Liver (tissue), 8 donors: ENCODE measurements at regions not wholly inside any gene's neighbourhood (a gene's known extent, or its start where the extent isn't known, plus 50 kb on each side); places are given as distances from the start of the nearest gene placed in this dataset.
A peak's percentile ranks its signal among the peaks of the same experiment; 100 is the strongest.

ENCODE experiments used
- DNase-seq: peaks from one replicate; pipeline ENCODE4 v3.0.0-alpha.2; 2017; ENCODE audit warnings: low spot score
- H3K27ac ChIP-seq, 2 donors: one replicate each; pipeline ENCODE4 v1.7.0; 2013; ENCODE audit warnings: inconsistent platforms in 2 of 2, low read length in 2 of 2, control low read depth in 1 of 2, low read depth in 1 of 2, mild to moderate bottlenecking in 1 of 2
- H3K27me3 ChIP-seq, 4 donors: one replicate each; pipeline versions ENCODE4 v1.6.1 to v1.7.0; 2013; ENCODE audit warnings: low read length in 3 of 4, inconsistent platforms in 1 of 4, mild to moderate bottlenecking in 1 of 4, moderate library complexity in 1 of 4; ENCODE audit not compliant: control insufficient read depth in 4 of 4, insufficient read depth in 4 of 4
- H3K36me3 ChIP-seq, 4 donors: one replicate each; pipeline versions ENCODE4 v1.6.1 to v1.7.0; 2013; ENCODE audit warnings: low read length in 3 of 4, mild to moderate bottlenecking in 3 of 4, low read depth in 1 of 4, moderate library complexity in 1 of 4; ENCODE audit not compliant: control insufficient read depth in 4 of 4, insufficient read depth in 3 of 4
- H3K4me1 ChIP-seq, 4 donors: one replicate each; pipeline versions ENCODE4 v1.6.1 to v1.7.0; 2013; ENCODE audit warnings: low read length in 3 of 4, mild to moderate bottlenecking in 3 of 4, moderate library complexity in 1 of 4; ENCODE audit not compliant: control insufficient read depth in 4 of 4, insufficient read depth in 4 of 4
- H3K4me3 ChIP-seq, 3 donors: one replicate each; pipeline versions ENCODE4 v1.6.1 to v1.7.0; 2013; ENCODE audit warnings: low read length in 3 of 3, control low read depth in 1 of 3, low read depth in 1 of 3, mild to moderate bottlenecking in 1 of 3
- H3K9ac ChIP-seq, 2 donors: one replicate each; pipeline ENCODE4 v1.7.0; 2013; ENCODE audit warnings: low read length in 2 of 2, mild to moderate bottlenecking in 2 of 2, moderate library complexity in 2 of 2, control low read depth in 1 of 2, low read depth in 1 of 2
- H3K9me3 ChIP-seq, 4 donors: one replicate each; pipeline versions ENCODE4 v1.6.1 to v1.7.0; 2013; ENCODE audit warnings: low read length in 3 of 4; ENCODE audit not compliant: control insufficient read depth in 4 of 4
- ATF3 ChIP-seq: IDR thresholded peaks from 2 replicates; pipeline ENCODE4 v1.6.1; 2016; ENCODE audit warnings: antibody characterized with exemption
- CTCF ChIP-seq: fragments of 150-350 bp; IDR thresholded peaks from 2 replicates; pipeline ENCODE4 v1.5.1; 2017; ENCODE audit warnings: improper control_type of control experiment, low read depth, low read length; ENCODE audit not compliant: missing input control
- EGR1 ChIP-seq, 2 donors: IDR thresholded peaks; 2 replicates each; pipeline ENCODE4 v1.6.1; 2016 to 2018; ENCODE audit warnings: antibody characterized with exemption in 2 of 2, low read depth in 2 of 2
- FOXA1 ChIP-seq: IDR thresholded peaks from 2 replicates; pipeline ENCODE4 v1.6.1; 2016; ENCODE audit warnings: antibody characterized with exemption
- HNF4G ChIP-seq: IDR thresholded peaks from 2 replicates; pipeline ENCODE4 v1.6.1; 2016; ENCODE audit warnings: antibody characterized with exemption
- JUND ChIP-seq, 2 donors: IDR thresholded peaks; 2 replicates each; pipeline ENCODE4 v1.6.1; 2016; ENCODE audit warnings: antibody characterized with exemption in 2 of 2
- NR2F2 ChIP-seq: IDR thresholded peaks from 2 replicates; pipeline ENCODE4 v1.6.1; 2016; ENCODE audit warnings: antibody characterized with exemption
- RAD21 ChIP-seq, 2 donors: IDR thresholded peaks; 2 replicates each; pipeline ENCODE4 v1.6.1; 2016; ENCODE audit warnings: antibody characterized with exemption in 2 of 2, mild to moderate bottlenecking in 2 of 2
- REST ChIP-seq: IDR thresholded peaks from 2 replicates; pipeline ENCODE4 v1.6.1; 2016; ENCODE audit warnings: antibody characterized with exemption, mild to moderate bottlenecking
- SP1 ChIP-seq: IDR thresholded peaks from 2 replicates; pipeline ENCODE4 v1.6.1; 2018; ENCODE audit warnings: antibody characterized with exemption, mild to moderate bottlenecking
- TAF1 ChIP-seq: conservative IDR thresholded peaks from 2 replicates; pipeline ENCODE4 v1.6.1; 2016; ENCODE audit warnings: antibody characterized with exemption, mild to moderate bottlenecking
- ZBTB33 ChIP-seq: IDR thresholded peaks from 2 replicates; pipeline ENCODE4 v1.6.1; 2016; ENCODE audit warnings: antibody characterized with exemption
- WGBS: extraction: QIAGEN DNeasy Blood & Tissue Kit; methylation state at CpG from one replicate; pipeline ENCODE4 v1.1.7; 2013; 5-methylcytosine and 5-hydroxymethylcytosine counted together
- donor health status: healthy.
- donor health status: healthy.
- donor health status: healthy.
- donor health status: healthy.
- donor health status: healthy.

- Histone ChIP-seq H3K27ac (no peak overlapping the region), H3K4me3 (no peak overlapping the region), H3K36me3 (no peaks in the 10 kb centered on the region), H3K9ac (no peak overlapping the region), H3K9me3 (no peaks in the 10 kb centered on the region), H3K27me3 (no peaks in the 10 kb centered on the region), H3K4me1 (no peaks in the 10 kb centered on the region)
- 73% methylated on average over 3 of the region's 3 CpGs for WGBS
- no peak for DNase-seq
- TF ChIP-seq SP1: no peak
Measured at GRCh38 chr5:161960314-161960713, 107.3 kb upstream of the GABRG2 start.

GRCh38 chr5:161966564-161966963 is 101.0 kb upstream of the GABRG2 start:
- H3K36me3 ChIP-seq: no peaks in the 10 kb centered on the region
- TF ChIP-seq ATF3: no peak
- TF ChIP-seq RAD21 (IDR thresholded peaks at IDR 0.05): peak; percentile 31 to 49
- no peak for TF ChIP-seq FOXA1
- peak; percentile 13 for TF ChIP-seq CTCF
- H3K4me1 ChIP-seq: no peaks in the 10 kb centered on the region
- H3K4me3 ChIP-seq: no peak overlapping the region
- H3K9me3 ChIP-seq: no peaks in the 10 kb centered on the region
- DNase-seq: no peak
- no peak overlapping the region for H3K27ac ChIP-seq
- no peak overlapping the region for H3K9ac ChIP-seq
- H3K27me3 ChIP-seq: no peaks in the 10 kb centered on the region
- WGBS: 5% methylated on average over 3 of the region's 3 CpGs

- TF ChIP-seq TAF1 (no peak), ZBTB33 (no peak), REST (no peak), HNF4G (no peak), JUND (IDR thresholded peaks at IDR 0.05) (no peak), EGR1 (IDR thresholded peaks at IDR 0.05; ENCODE audit: low read depth in 2 of 2) (no peak), NR2F2 (no peak)
- Histone ChIP-seq H3K4me3 (no peak overlapping the region), H3K4me1 (no peaks in the 10 kb centered on the region), H3K9ac (no peak overlapping the region), H3K27me3 (no peaks in the 10 kb centered on the region), H3K9me3 (no peaks in the 10 kb centered on the region), H3K36me3 (no peaks in the 10 kb centered on the region), H3K27ac (no peak overlapping the region)
- no peak for DNase-seq
- 36% methylated on average over 2 of the region's 2 CpGs for WGBS
Measured at GRCh38 chr5:161975350-161975749, 92.2 kb upstream of the GABRG2 start.
